ENCODE measurements at regions not wholly inside any gene's neighbourhood (a gene's known extent, or its start where the extent isn't known, plus 50 kb on each side); places are given as distances from the start of the nearest gene placed in this dataset.

- no peak overlapping the region for H3K9ac ChIP-seq (replicated peaks; ENCODE audit: extremely low read depth, insufficient read depth, low read length)
- FAIRE-seq (no peak), DNase-seq (ENCODE audit: low read depth, low spot score) (no peak)
- ChIA-PET CTCF (interaction anchor here (1.5 kb wide), 1 partner anchor 13 kb away, joined by 3 read pairs; no protein-coding TSS in a partner anchor), POLR2A (no interaction called here)
- H3K4me2 ChIP-seq (ENCODE audit: insufficient read depth, low read length), result no peak overlapping the region
- no peaks in the 10 kb centered on the region for H3K4me1 ChIP-seq (ENCODE audit: control insufficient read depth, extremely low read depth, insufficient read depth, low read length)
- no peaks in the 10 kb centered on the region for H3K27me3 ChIP-seq (ENCODE audit: control insufficient read depth in 2 of 2, insufficient read depth in 2 of 2, low read length in 2 of 2)
- no peak overlapping the region for H3K4me3 ChIP-seq (replicated peaks in 1 of 3; ENCODE audit: insufficient read depth in 1 of 3, low read depth in 1 of 3, low read length in 3 of 3)
- no peak overlapping the region for H2AFZ ChIP-seq (ENCODE audit: low read depth, low read length)
- BruUV-seq (replicated peaks), result no TSS peak
- intact Hi-C loops (cut with micrococcal nuclease) (no loop called here), dilution Hi-C loops (cut with MboI; ENCODE audit: extremely low pct_ligation_motif_present, low sequenced_read_pairs) (no loop called here)
- TF ChIP-seq MAX (IDR thresholded peaks at IDR 0.05; ENCODE audit: insufficient read depth, insufficient read length) (no peak), FOS (IDR thresholded peaks at IDR 0.05; ENCODE audit: borderline replicate concordance, insufficient read depth, low read length) (no peak), GATA2 (IDR thresholded peaks at IDR 0.05; ENCODE audit: insufficient read depth, insufficient read length, low read depth, low read length) (no peak), POLR2AphosphoS5 (IDR thresholded peaks at IDR 0.05; ENCODE audit: insufficient read depth, low read depth, low read length) (no peak), CTCF (IDR thresholded peaks at IDR 0.05; ENCODE audit: extremely low read depth in 1 of 2, insufficient read depth in 1 of 2, low read depth in 1 of 2, low read length in 2 of 2) (no peak), EZH2 (IDR thresholded peaks at IDR 0.05; ENCODE audit: borderline replicate concordance, low read depth, low read length, severe bottlenecking) (no peak), MYC (IDR thresholded peaks at IDR 0.05; ENCODE audit: low read depth, low read length) (no peak)
- no peaks in the 10 kb centered on the region for H3K9me1 ChIP-seq (replicated peaks; ENCODE audit: control insufficient read depth, extremely low read depth, insufficient read depth, low read length)
- no peaks in the 10 kb centered on the region for H3K9me3 ChIP-seq (replicated peaks; ENCODE audit: control insufficient read depth, insufficient read depth, low read length)
- no peaks in the 10 kb centered on the region for H4K20me1 ChIP-seq (replicated peaks; ENCODE audit: control insufficient read depth, extremely low read depth, insufficient read depth, low read length)
- H3K79me2 ChIP-seq (ENCODE audit: control insufficient read depth, insufficient read depth, low read length), result no peaks in the 10 kb centered on the region
- no peak overlapping the region for H3K27ac ChIP-seq (ENCODE audit: insufficient read depth, low read depth, low read length)
- H3K36me3 ChIP-seq (ENCODE audit: control insufficient read depth in 2 of 2, extremely low read depth in 1 of 2, insufficient read depth in 2 of 2, low read length in 2 of 2), result no peaks in the 10 kb centered on the region
Measured at GRCh38 chr13:81138353-81138980, 797.5 kb upstream of the SPRY2 start.

Measured in endothelial cell of umbilical vein (primary cell).